Panc1 (cell line): ENCODE measurements at regions not wholly inside any gene's neighbourhood (a gene's known extent, or its start where the extent isn't known, plus 50 kb on each side); places are given as distances from the start of the nearest gene placed in this dataset.

Experiments used
- CTCF ChIP-seq: fragments of 450-650 bp; IDR thresholded peaks from 2 replicates; pipeline ENCODE4 v1.5.1; 2017; ENCODE audit warnings: mild to moderate bottlenecking
- TCF7L2 ChIP-seq: IDR thresholded peaks from 2 replicates; pipeline ENCODE4 v1.6.1; 2011; ENCODE audit warnings: mild to moderate bottlenecking, low read depth, low read length, inconsistent platforms

GRCh38 chr5:163941079-163941478 is 435.7 kb downstream of the MAT2B start:
- TF ChIP-seq CTCF: no peak
- TF ChIP-seq TCF7L2: no peak
